GM19463 (cell line): ENCODE measurements at regions not wholly inside any gene's neighbourhood (a gene's known extent, or its start where the extent isn't known, plus 50 kb on each side); places are given as distances from the start of the nearest gene placed in this dataset.

ENCODE experiments used
- ATAC-seq: cut with Tn5 transposase; IDR thresholded peaks from one replicate; pipeline ENCODE4 v1.9.1; 2021; ENCODE audit warnings: mild to moderate bottlenecking, moderate library complexity; ENCODE audit not compliant: unreplicated experiment

- no peak for ATAC-seq
Observed at GRCh38 chr6:150711061-150711460, 111.4 kb downstream of the PLEKHG1 start.

GRCh38 chr6:150711584-150712504 is 112.2 kb downstream of the PLEKHG1 start:
- no peak for ATAC-seq

GRCh38 chr6:150712505-150713252 is 113.0 kb downstream of the PLEKHG1 start:
- ATAC-seq = no peak

- no peak for ATAC-seq
Observed at GRCh38 chr6:150713487-150713886, 113.8 kb downstream of the PLEKHG1 start.

- ATAC-seq = no peak
Observed at GRCh38 chr6:150713931-150714330, 114.2 kb downstream of the PLEKHG1 start.

- no peak for ATAC-seq
Observed at GRCh38 chr6:150715133-150715532, 115.4 kb downstream of the PLEKHG1 start.

GRCh38 chr6:150717419-150717818 is 117.7 kb downstream of the PLEKHG1 start:
- no peak for ATAC-seq

GRCh38 chr6:150719099-150719766 is 119.5 kb downstream of the PLEKHG1 start:
- ATAC-seq = no peak

GRCh38 chr6:150719831-150720230 is 120.1 kb downstream of the PLEKHG1 start:
- ATAC-seq = no peak

- ATAC-seq = peak; percentile 97
Observed at GRCh38 chr6:150720774-150721233, 121.1 kb downstream of the PLEKHG1 start.

- no peak for ATAC-seq
Observed at GRCh38 chr6:150721418-150722266, 122.0 kb downstream of the PLEKHG1 start.

GRCh38 chr6:150722614-150723344 is 123.1 kb downstream of the PLEKHG1 start:
- no peak for ATAC-seq

GRCh38 chr6:150723345-150723658 is 123.6 kb downstream of the PLEKHG1 start:
- no peak for ATAC-seq

GRCh38 chr6:150723857-150724256 is 124.2 kb downstream of the PLEKHG1 start:
- no peak for ATAC-seq

- ATAC-seq = no peak
Observed at GRCh38 chr6:150725795-150726194, 126.1 kb downstream of the PLEKHG1 start.

- no peak for ATAC-seq
Observed at GRCh38 chr6:150729188-150729748, 129.6 kb downstream of the PLEKHG1 start.

GRCh38 chr6:150730801-150731457 is 131.2 kb downstream of the PLEKHG1 start:
- no peak for ATAC-seq

GRCh38 chr6:150732765-150733539 is 132.6 kb upstream of the MTHFD1L start:
- peak; percentile 55 for ATAC-seq
